PC-3 (cell line): ENCODE measurements at regions not wholly inside any gene's neighbourhood (a gene's known extent, or its start where the extent isn't known, plus 50 kb on each side); places are given as distances from the start of the nearest gene placed in this dataset.
A peak's percentile ranks its signal among the peaks of the same experiment; 100 is the strongest.

Experiments used
- ATAC-seq: fragments of 200-7000 bp; cut with Tn5 transposase; 2 replicates; pipeline ENCODE4 v1.9.1; 2020; ENCODE audit warnings: mild to moderate bottlenecking, moderate library complexity
- BruUV-seq: library from RNA; stranded (reverse); fragments of 400-500 nt; replicated peaks from 2 replicates; lab custom pipeline; 2021; lab: Mats Ljungman, UMichigan
- CTCF ChIA-PET: fragments of 300-600 bp; sonication (Branson Sonifier 250); formaldehyde crosslinking; loops from one replicate; lab custom pipeline; 2022; ENCODE audit warnings: antibody characterized with exemption; lab: Charles Lee
- POLR2A ChIA-PET: fragments of 300-600 bp; sonication (Branson Sonifier 250); formaldehyde crosslinking; loops from one replicate; lab custom pipeline; 2022; ENCODE audit warnings: antibody characterized with exemption; ENCODE audit not compliant: unreplicated experiment; lab: Charles Lee
- DNase-seq: peaks from one replicate; pipeline ENCODE4 v3.0.0-alpha.2; 2015
- H2AFZ ChIP-seq: fragments of 300-600 bp; sonication (generic); 2 replicates; pipeline ENCODE4 v1.6.0; 2016; ENCODE audit warnings: antibody characterized with exemption, low read length
- H3F3A ChIP-seq: fragments of 300-600 bp; sonication (generic); one replicate; pipeline ENCODE4 v1.6.0; 2017; ENCODE audit warnings: antibody characterized with exemption, low read length, control low read depth, mild to moderate bottlenecking; ENCODE audit not compliant: unreplicated experiment
- H3K27ac ChIP-seq: fragments of 300-600 bp; sonication (generic); 2 replicates; pipeline ENCODE4 v1.5.1; 2016; ENCODE audit warnings: mild to moderate bottlenecking, low read length
- H3K27me3 ChIP-seq: fragments of 300-600 bp; sonication (generic); 2 replicates; pipeline ENCODE4 v1.6.1; 2016; ENCODE audit warnings: low read length, mixed read lengths
- H3K36me3 ChIP-seq: fragments of 300-600 bp; sonication (generic); 2 replicates; pipeline ENCODE4 v1.6.1; 2016; ENCODE audit warnings: low read depth, mixed run types, low read length, mixed read lengths
- H3K4me1 ChIP-seq: fragments of 300-600 bp; sonication (generic); 2 replicates; pipeline ENCODE4 v1.5.1; 2016; ENCODE audit warnings: low read length; ENCODE audit not compliant: insufficient read depth
- H3K4me2 ChIP-seq: fragments of 300-600 bp; sonication (generic); 2 replicates; pipeline ENCODE4 v1.6.0; 2016; ENCODE audit warnings: low read length
- H3K4me3 ChIP-seq: fragments of 300-600 bp; sonication (generic); 2 replicates; pipeline ENCODE4 v1.5.1; 2016; ENCODE audit warnings: mild to moderate bottlenecking, low read length, mixed read lengths
- H3K79me2 ChIP-seq: fragments of 300-600 bp; sonication (generic); 2 replicates; pipeline ENCODE4 v1.6.1; 2017; ENCODE audit warnings: low read length, mixed read lengths
- H3K9ac ChIP-seq: fragments of 300-600 bp; sonication (generic); 2 replicates; pipeline ENCODE4 v1.6.0; 2016; ENCODE audit warnings: mild to moderate bottlenecking, low read length
- H3K9me2 ChIP-seq: fragments of 300-600 bp; sonication (generic); replicated peaks from 2 replicates; pipeline ENCODE4 v1.6.1; 2016; ENCODE audit warnings: mixed run types, low read length, mixed read lengths
- H3K9me3 ChIP-seq: fragments of 300-600 bp; sonication (generic); 2 replicates; pipeline ENCODE4 v1.6.1; 2016; ENCODE audit warnings: low read length, mixed read lengths
- H4K20me1 ChIP-seq: fragments of 300-600 bp; sonication (generic); 2 replicates; pipeline ENCODE4 v1.6.1; 2016; ENCODE audit warnings: low read length, mixed read lengths
- EZH2 ChIP-seq: fragments of 300-600 bp; sonication (generic); IDR thresholded peaks from one replicate; pipeline ENCODE4 v1.6.1; 2017; ENCODE audit warnings: antibody characterized with exemption, mild to moderate bottlenecking, low read length; ENCODE audit not compliant: unreplicated experiment
- EZH2phosphoT487 ChIP-seq: fragments of 300-600 bp; sonication (generic); IDR thresholded peaks from 2 replicates; pipeline ENCODE4 v1.6.1; 2018; ENCODE audit warnings: mild to moderate bottlenecking, antibody characterized with exemption, low read length, borderline replicate concordance
- intact Hi-C: fragments of 100-400 bp; cut with micrococcal nuclease; formaldehyde crosslinking; loops from 2 replicates; pipeline ENCODE4 v1.9.0; 2023
- TF ChIP-seq, protein P1 (sequence below): fragments of 300-600 bp; sonication (generic); conservative IDR thresholded peaks from 2 replicates; pipeline ENCODE4 v1.5.1; 2017; ENCODE audit warnings: antibody characterized with exemption, low read depth, mild to moderate bottlenecking, low read length

GRCh38 chr12:90712671-90713070 is 242.3 kb downstream of the CCER1 start:
- no peaks in the 10 kb centered on the region for H4K20me1 ChIP-seq
- H3K79me2 ChIP-seq, result no peaks in the 10 kb centered on the region
- TF ChIP-seq, protein P1, sequence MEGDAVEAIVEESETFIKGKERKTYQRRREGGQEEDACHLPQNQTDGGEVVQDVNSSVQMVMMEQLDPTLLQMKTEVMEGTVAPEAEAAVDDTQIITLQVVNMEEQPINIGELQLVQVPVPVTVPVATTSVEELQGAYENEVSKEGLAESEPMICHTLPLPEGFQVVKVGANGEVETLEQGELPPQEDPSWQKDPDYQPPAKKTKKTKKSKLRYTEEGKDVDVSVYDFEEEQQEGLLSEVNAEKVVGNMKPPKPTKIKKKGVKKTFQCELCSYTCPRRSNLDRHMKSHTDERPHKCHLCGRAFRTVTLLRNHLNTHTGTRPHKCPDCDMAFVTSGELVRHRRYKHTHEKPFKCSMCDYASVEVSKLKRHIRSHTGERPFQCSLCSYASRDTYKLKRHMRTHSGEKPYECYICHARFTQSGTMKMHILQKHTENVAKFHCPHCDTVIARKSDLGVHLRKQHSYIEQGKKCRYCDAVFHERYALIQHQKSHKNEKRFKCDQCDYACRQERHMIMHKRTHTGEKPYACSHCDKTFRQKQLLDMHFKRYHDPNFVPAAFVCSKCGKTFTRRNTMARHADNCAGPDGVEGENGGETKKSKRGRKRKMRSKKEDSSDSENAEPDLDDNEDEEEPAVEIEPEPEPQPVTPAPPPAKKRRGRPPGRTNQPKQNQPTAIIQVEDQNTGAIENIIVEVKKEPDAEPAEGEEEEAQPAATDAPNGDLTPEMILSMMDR, result no peak
- TF ChIP-seq EZH2 (no peak), EZH2phosphoT487 (no peak)
- no peaks in the 10 kb centered on the region for H3F3A ChIP-seq
- BruUV-seq, result no TSS peak
- ChIA-PET POLR2A (no interaction called here), CTCF (no interaction called here)
- H3K9me2 ChIP-seq, result no peaks in the 10 kb centered on the region
- no peaks in the 10 kb centered on the region for H3K27me3 ChIP-seq
- H3K4me2 ChIP-seq, result no peak overlapping the region
- peak; percentile 44 for DNase-seq
- no peaks in the 10 kb centered on the region for H3K36me3 ChIP-seq
- peaks cover 7% of the 10 kb centered on the region; the same call in 1 of the 2 replicates for H3K4me1 ChIP-seq
- no peak overlapping the region for H3K4me3 ChIP-seq
- no peak for ATAC-seq
- intact Hi-C loops, result loop anchor here (10.0 kb wide), 1 partner anchor 52 kb away; no protein-coding TSS in a partner anchor
- H3K27ac ChIP-seq, result no peak overlapping the region
- no peak overlapping the region for H2AFZ ChIP-seq
- no peak overlapping the region for H3K9ac ChIP-seq
- H3K9me3 ChIP-seq, result no peaks in the 10 kb centered on the region

GRCh38 chr12:90710711-90711110 is 244.3 kb downstream of the CCER1 start:
- no peaks in the 10 kb centered on the region for H3K9me2 ChIP-seq
- no peaks in the 10 kb centered on the region for H3K27me3 ChIP-seq
- BruUV-seq, result no TSS peak
- no peak overlapping the region for H2AFZ ChIP-seq
- ChIA-PET CTCF (no interaction called here), POLR2A (no interaction called here)
- H3K36me3 ChIP-seq, result no peaks in the 10 kb centered on the region
- no peaks in the 10 kb centered on the region for H3K79me2 ChIP-seq
- no peak overlapping the region for H3K4me2 ChIP-seq
- no peak overlapping the region for H3K27ac ChIP-seq
- H3K4me1 ChIP-seq, result peaks cover 7% of the 10 kb centered on the region; the same call in 1 of the 2 replicates
- DNase-seq (no peak), ATAC-seq (no peak)
- H3K9me3 ChIP-seq, result no peaks in the 10 kb centered on the region
- intact Hi-C loops, result loop anchor here (10.0 kb wide), 1 partner anchor 54 kb away; no protein-coding TSS in a partner anchor
- no peaks in the 10 kb centered on the region for H3F3A ChIP-seq
- H4K20me1 ChIP-seq, result no peaks in the 10 kb centered on the region
- H3K4me3 ChIP-seq, result no peak overlapping the region
- TF ChIP-seq, protein P1, result no peak
- no peak for TF ChIP-seq EZH2phosphoT487
- TF ChIP-seq EZH2, result no peak
- no peak overlapping the region for H3K9ac ChIP-seq

GRCh38 chr12:90706036-90706435 is 248.9 kb downstream of the CCER1 start:
- no peaks in the 10 kb centered on the region for H3K9me2 ChIP-seq
- TF ChIP-seq, protein P1, result no peak
- no TSS peak for BruUV-seq
- no peaks in the 10 kb centered on the region for H4K20me1 ChIP-seq
- H2AFZ ChIP-seq, result no peak overlapping the region
- no peak for ATAC-seq
- no peaks in the 10 kb centered on the region for H3K27me3 ChIP-seq
- H3K9me3 ChIP-seq, result no peaks in the 10 kb centered on the region
- no peaks in the 10 kb centered on the region for H3F3A ChIP-seq
- CTCF ChIA-PET, result no interaction called here
- no peak overlapping the region for H3K4me2 ChIP-seq
- DNase-seq, result no peak
- intact Hi-C loops, result no loop called here
- no peak overlapping the region for H3K27ac ChIP-seq
- no peaks in the 10 kb centered on the region for H3K36me3 ChIP-seq
- H3K4me3 ChIP-seq, result no peak overlapping the region
- POLR2A ChIA-PET, result no interaction called here
- no peaks in the 10 kb centered on the region for H3K79me2 ChIP-seq
- H3K9ac ChIP-seq, result no peak overlapping the region
- H3K4me1 ChIP-seq, result no peaks in the 10 kb centered on the region
